K562 (cell line): ENCODE measurements at regions not wholly inside any gene's neighbourhood (a gene's known extent, or its start where the extent isn't known, plus 50 kb on each side); places are given as distances from the start of the nearest gene placed in this dataset.

Experiments used
- ILF3 ChIP-seq: fragments of 450-650 bp; IDR thresholded peaks from 2 replicates; pipeline ENCODE4 v1.6.1; 2018; ENCODE audit warnings: antibody characterized with exemption, mild to moderate bottlenecking, moderate library complexity, borderline replicate concordance
- LARP7 ChIP-seq: fragments of 450-650 bp; IDR thresholded peaks from 2 replicates; pipeline ENCODE4 v1.6.1; 2016
- SAFB2 ChIP-seq: fragments of 200-400 bp; formaldehyde crosslinking; IDR thresholded peaks from 2 replicates; pipeline ENCODE4 v1.6.1; 2018; ENCODE audit warnings: borderline replicate concordance, low read length, low read depth, moderate library complexity; ENCODE audit not compliant: severe bottlenecking
- SREBF1 ChIP-seq: fragments of 150-350 bp; IDR thresholded peaks from 2 replicates; pipeline ENCODE4 v1.6.1; 2014; ENCODE audit warnings: antibody characterized with exemption, low read depth, low read length, borderline replicate concordance
- SRSF1 ChIP-seq: fragments of 200-400 bp; formaldehyde crosslinking; IDR thresholded peaks from 2 replicates; pipeline ENCODE4 v1.6.1; 2017; ENCODE audit warnings: mild to moderate bottlenecking, low read depth, low read length, moderate library complexity
- ZNF217 ChIP-seq: sonication (generic); formaldehyde crosslinking; IDR thresholded peaks from 2 replicates; pipeline ENCODE4 v1.8.0; 2022; ENCODE audit warnings: mild to moderate bottlenecking, missing genetic modification reagents
- ZNF584 ChIP-seq: fragments of 200-800 bp; sonication (Bioruptor generic); IDR thresholded peaks from 2 replicates; pipeline ENCODE4 v1.6.1; 2016; ENCODE audit warnings: low read depth, mild to moderate bottlenecking, missing genetic modification characterization, missing compliant biosample characterization
- TF ChIP-seq, protein P1 (sequence below): fragments of 250-450 bp; sonication (Bioruptor Pico); IDR thresholded peaks from 2 replicates; pipeline ENCODE4 v1.8.0; 2022; ENCODE audit warnings: moderate library complexity, mild to moderate bottlenecking, inconsistent platforms
- TF ChIP-seq, protein P2 (sequence below): fragments of 450-650 bp; conservative IDR thresholded peaks from 2 replicates; pipeline ENCODE4 v1.6.1; 2016; ENCODE audit warnings: missing genetic modification characterization, low read depth, mild to moderate bottlenecking, control low read depth, missing compliant biosample characterization

DNA sequence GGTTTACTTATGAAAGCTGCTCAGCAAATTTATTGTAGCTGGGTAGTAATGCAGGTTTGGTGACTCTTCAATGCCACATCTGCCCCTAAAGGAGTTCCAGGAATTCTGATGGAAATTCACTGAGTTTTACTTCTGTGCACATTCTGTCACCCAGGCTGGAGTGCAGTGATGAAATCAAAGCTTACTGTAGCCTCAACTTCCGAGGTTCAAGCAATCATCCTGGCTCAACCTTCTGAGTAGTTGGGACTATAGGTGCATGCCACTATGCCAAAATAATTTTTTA lies 150.6 kb upstream of the RUNX1 start (continued):
- no peak for TF ChIP-seq SAFB2
- no peak for TF ChIP-seq ZNF584 (CRISPR knock-in tag)
- no peak for TF ChIP-seq SRSF1
- TF ChIP-seq SREBF1 = no peak
- TF ChIP-seq, protein P1, sequence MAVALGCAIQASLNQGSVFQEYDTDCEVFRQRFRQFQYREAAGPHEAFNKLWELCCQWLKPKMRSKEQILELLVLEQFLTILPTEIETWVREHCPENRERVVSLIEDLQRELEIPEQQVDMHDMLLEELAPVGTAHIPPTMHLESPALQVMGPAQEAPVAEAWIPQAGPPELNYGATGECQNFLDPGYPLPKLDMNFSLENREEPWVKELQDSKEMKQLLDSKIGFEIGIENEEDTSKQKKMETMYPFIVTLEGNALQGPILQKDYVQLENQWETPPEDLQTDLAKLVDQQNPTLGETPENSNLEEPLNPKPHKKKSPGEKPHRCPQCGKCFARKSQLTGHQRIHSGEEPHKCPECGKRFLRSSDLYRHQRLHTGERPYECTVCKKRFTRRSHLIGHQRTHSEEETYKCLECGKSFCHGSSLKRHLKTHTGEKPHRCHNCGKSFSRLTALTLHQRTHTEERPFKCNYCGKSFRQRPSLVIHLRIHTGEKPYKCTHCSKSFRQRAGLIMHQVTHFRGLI = no peak
- TF ChIP-seq LARP7 = no peak
- no peak for TF ChIP-seq ILF3
- TF ChIP-seq, protein P2, sequence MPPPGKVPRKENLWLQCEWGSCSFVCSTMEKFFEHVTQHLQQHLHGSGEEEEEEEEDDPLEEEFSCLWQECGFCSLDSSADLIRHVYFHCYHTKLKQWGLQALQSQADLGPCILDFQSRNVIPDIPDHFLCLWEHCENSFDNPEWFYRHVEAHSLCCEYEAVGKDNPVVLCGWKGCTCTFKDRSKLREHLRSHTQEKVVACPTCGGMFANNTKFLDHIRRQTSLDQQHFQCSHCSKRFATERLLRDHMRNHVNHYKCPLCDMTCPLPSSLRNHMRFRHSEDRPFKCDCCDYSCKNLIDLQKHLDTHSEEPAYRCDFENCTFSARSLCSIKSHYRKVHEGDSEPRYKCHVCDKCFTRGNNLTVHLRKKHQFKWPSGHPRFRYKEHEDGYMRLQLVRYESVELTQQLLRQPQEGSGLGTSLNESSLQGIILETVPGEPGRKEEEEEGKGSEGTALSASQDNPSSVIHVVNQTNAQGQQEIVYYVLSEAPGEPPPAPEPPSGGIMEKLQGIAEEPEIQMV = no peak
- no peak for TF ChIP-seq ZNF217 (CRISPR knock-in tag)
